ENCODE measurements at regions not wholly inside any gene's neighbourhood (a gene's known extent, or its start where the extent isn't known, plus 50 kb on each side); places are given as distances from the start of the nearest gene placed in this dataset.

DNA sequence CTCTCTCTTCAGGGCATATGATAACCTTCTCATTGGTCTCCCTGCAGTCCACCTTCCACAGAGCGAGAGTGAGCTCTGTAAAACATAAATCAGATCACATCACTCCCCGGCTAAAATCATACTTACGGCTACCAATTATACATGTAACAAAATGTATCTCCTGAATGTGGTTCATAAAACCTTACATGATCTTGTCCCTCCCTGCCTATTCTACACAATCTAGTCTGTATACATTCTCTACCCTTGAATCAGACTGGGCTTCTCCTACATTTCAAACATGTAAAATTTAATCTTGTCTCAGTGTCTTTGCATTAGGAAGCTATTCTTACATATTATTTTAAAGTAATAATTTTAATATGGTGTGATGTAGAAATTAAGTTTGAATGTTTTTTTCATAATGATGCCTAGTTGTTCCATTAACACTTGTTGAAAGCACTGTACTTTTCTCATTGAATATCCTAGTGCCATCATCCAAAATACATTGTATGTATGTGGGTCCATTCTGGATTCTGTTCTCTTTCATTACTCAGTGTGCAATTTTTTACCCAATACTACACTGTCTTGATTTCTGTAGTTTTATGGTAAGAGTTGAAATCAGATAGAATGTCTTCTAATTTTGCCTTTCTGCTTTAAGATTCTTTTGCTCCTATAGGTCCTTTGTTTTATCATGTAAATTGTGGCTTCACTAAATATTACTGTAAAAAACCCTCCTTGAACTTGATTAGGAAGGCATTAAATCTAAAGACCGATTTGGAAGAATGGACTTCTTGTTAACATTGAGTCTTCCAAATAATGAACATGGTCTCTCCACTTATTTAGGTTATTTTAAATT, 403.3 kb upstream of the EPHA7 start:
- H3K9me3 ChIP-seq (replicated peaks; ENCODE audit: insufficient read depth, low read length) = no peaks in the 10 kb centered on the region
- H3K27me3 ChIP-seq (replicated peaks; ENCODE audit: insufficient read depth, low read length) = no peaks in the 10 kb centered on the region
- no peaks in the 10 kb centered on the region for H3K4me1 ChIP-seq (ENCODE audit: low read length)
- no peak overlapping the region for H3K27ac ChIP-seq (ENCODE audit: low read length)
- H3F3A ChIP-seq (ENCODE audit: insufficient read depth, low read length) = no peaks in the 10 kb centered on the region
- no peaks in the 10 kb centered on the region for H3K9me2 ChIP-seq (replicated peaks; ENCODE audit: insufficient read depth, low read length)
- H3K4me3 ChIP-seq (ENCODE audit: low read length) = no peak overlapping the region
- no peak overlapping the region for H3K4me2 ChIP-seq (ENCODE audit: low read depth, low read length)
- H3K9ac ChIP-seq (ENCODE audit: low read length) = no peak overlapping the region
- H3K79me2 ChIP-seq (ENCODE audit: low read length) = no peaks in the 10 kb centered on the region
- TF ChIP-seq CTCF (IDR thresholded peaks at IDR 0.05; ENCODE audit: low read length) (no peak), EZH2phosphoT487 (IDR thresholded peaks at IDR 0.05; ENCODE audit: low read length) (no peak), EZH2 (optimal IDR thresholded peaks at IDR 0.05; ENCODE audit: low read depth, low read length) (no peak)
- no peaks in the 10 kb centered on the region for H4K20me1 ChIP-seq (ENCODE audit: insufficient read depth, low read length)
- no peak for DNase-seq
- H3K36me3 ChIP-seq (replicated peaks; ENCODE audit: insufficient read depth, low read length) = no peaks in the 10 kb centered on the region
- H2AFZ ChIP-seq (ENCODE audit: low read length) = no peak overlapping the region

DNA sequence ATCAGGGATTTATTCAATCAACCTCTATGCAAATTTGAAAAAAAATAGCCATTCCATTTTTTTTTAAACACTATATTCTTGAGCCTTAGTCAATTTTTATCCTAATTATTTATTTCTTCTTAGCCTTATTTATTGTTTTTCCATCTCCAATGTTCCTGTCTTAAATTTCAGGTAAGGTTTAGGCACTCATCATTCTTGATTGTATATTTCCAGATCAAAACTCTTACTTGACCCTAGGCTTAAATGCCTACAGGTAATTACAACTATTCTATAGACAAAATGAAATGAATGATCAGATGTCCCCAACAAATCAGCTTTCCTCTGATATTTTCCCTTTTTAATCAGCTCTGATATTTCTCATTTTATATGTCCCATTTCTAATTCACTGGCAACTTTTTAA, 402.6 kb upstream of the EPHA7 start:
- H3K9me2 ChIP-seq (replicated peaks; ENCODE audit: insufficient read depth, low read length) = no peaks in the 10 kb centered on the region
- H3K36me3 ChIP-seq (replicated peaks; ENCODE audit: insufficient read depth, low read length) = no peaks in the 10 kb centered on the region
- H3K4me1 ChIP-seq (ENCODE audit: low read length) = no peaks in the 10 kb centered on the region
- no peak overlapping the region for H3K4me3 ChIP-seq (ENCODE audit: low read length)
- H3K79me2 ChIP-seq (ENCODE audit: low read length) = no peaks in the 10 kb centered on the region
- no peak overlapping the region for H3K4me2 ChIP-seq (ENCODE audit: low read depth, low read length)
- no peaks in the 10 kb centered on the region for H3K27me3 ChIP-seq (replicated peaks; ENCODE audit: insufficient read depth, low read length)
- H2AFZ ChIP-seq (ENCODE audit: low read length) = no peak overlapping the region
- no peak overlapping the region for H3K27ac ChIP-seq (ENCODE audit: low read length)
- H3K9me3 ChIP-seq (replicated peaks; ENCODE audit: insufficient read depth, low read length) = no peaks in the 10 kb centered on the region
- no peak overlapping the region for H3K9ac ChIP-seq (ENCODE audit: low read length)
- H4K20me1 ChIP-seq (ENCODE audit: insufficient read depth, low read length) = no peaks in the 10 kb centered on the region
- DNase-seq = no peak
- no peak for TF ChIP-seq EZH2phosphoT487 (IDR thresholded peaks at IDR 0.05; ENCODE audit: low read length)
- no peak for TF ChIP-seq CTCF (IDR thresholded peaks at IDR 0.05; ENCODE audit: low read length)
- TF ChIP-seq EZH2 (optimal IDR thresholded peaks at IDR 0.05; ENCODE audit: low read depth, low read length) = no peak
- H3F3A ChIP-seq (ENCODE audit: insufficient read depth, low read length) = no peaks in the 10 kb centered on the region

- Histone ChIP-seq H4K20me1 (ENCODE audit: insufficient read depth, low read length) (no peaks in the 10 kb centered on the region), H3K79me2 (ENCODE audit: low read length) (no peaks in the 10 kb centered on the region), H3K27ac (ENCODE audit: low read length) (no peak overlapping the region), H3K9ac (ENCODE audit: low read length) (no peak overlapping the region), H3K27me3 (replicated peaks; ENCODE audit: insufficient read depth, low read length) (no peaks in the 10 kb centered on the region), H3K9me3 (replicated peaks; ENCODE audit: insufficient read depth, low read length) (no peaks in the 10 kb centered on the region), H3K36me3 (replicated peaks; ENCODE audit: insufficient read depth, low read length) (no peaks in the 10 kb centered on the region), H3K9me2 (replicated peaks; ENCODE audit: insufficient read depth, low read length) (no peaks in the 10 kb centered on the region), H2AFZ (ENCODE audit: low read length) (no peak overlapping the region), H3K4me2 (ENCODE audit: low read depth, low read length) (no peak overlapping the region), H3F3A (ENCODE audit: insufficient read depth, low read length) (no peaks in the 10 kb centered on the region), H3K4me1 (ENCODE audit: low read length) (no peaks in the 10 kb centered on the region), H3K4me3 (ENCODE audit: low read length) (no peak overlapping the region)
- no peak for TF ChIP-seq CTCF (IDR thresholded peaks at IDR 0.05; ENCODE audit: low read length)
- TF ChIP-seq EZH2phosphoT487 (IDR thresholded peaks at IDR 0.05; ENCODE audit: low read length) = no peak
- TF ChIP-seq EZH2 (optimal IDR thresholded peaks at IDR 0.05; ENCODE audit: low read depth, low read length) = no peak
- no peak for DNase-seq
Measured at GRCh38 chr6:93820465-93821082, 401.2 kb upstream of the EPHA7 start.

All from MM.1S (cell line).